ENCODE measurements at regions not wholly inside any gene's neighbourhood (a gene's known extent, or its start where the extent isn't known, plus 50 kb on each side); places are given as distances from the start of the nearest gene placed in this dataset.

- no peaks in the 10 kb centered on the region for H4K20me1 ChIP-seq (ENCODE audit: insufficient read depth, low read length, poor library complexity, severe bottlenecking)
- H3F3A ChIP-seq (ENCODE audit: low read depth) = no peaks in the 10 kb centered on the region
- TF ChIP-seq CTCF (conservative IDR thresholded peaks at IDR 0.05; ENCODE audit: low read length) (no peak), EZH2phosphoT487 (IDR thresholded peaks at IDR 0.05; ENCODE audit: borderline replicate concordance) (no peak)
Observed at GRCh38 chr5:2205596-2206226, 323.0 kb upstream of the IRX4 start.

GRCh38 chr5:2205185-2205585 is 322.5 kb upstream of the IRX4 start:
- Histone ChIP-seq H3K9ac (ENCODE audit: low read depth, low read length, poor library complexity, severe bottlenecking) (no peak overlapping the region), H3F3A (ENCODE audit: low read depth) (no peaks in the 10 kb centered on the region), H3K4me1 (ENCODE audit: insufficient read depth, low read length, poor library complexity, severe bottlenecking) (no peaks in the 10 kb centered on the region), H3K9me3 (ENCODE audit: insufficient read depth, low read depth, low read length) (0 out of 2 replicates have a peak, but pooled peaks cover 4% of the 10 kb centered on the region), H3K4me2 (ENCODE audit: low read depth, low read length, poor library complexity, severe bottlenecking) (no peak overlapping the region), H3K27me3 (ENCODE audit: insufficient read depth, low read length, poor library complexity, severe bottlenecking) (no peaks in the 10 kb centered on the region), H3K36me3 (ENCODE audit: insufficient read depth, low read length) (no peaks in the 10 kb centered on the region), H3K4me3 (ENCODE audit: low read length, poor library complexity, severe bottlenecking) (no peak overlapping the region), H2AFZ (ENCODE audit: low read length) (no peak overlapping the region), H3K79me2 (ENCODE audit: insufficient read depth, low read length) (no peaks in the 10 kb centered on the region), H3K9me2 (replicated peaks; ENCODE audit: low read depth, low read length) (no peaks in the 10 kb centered on the region), H4K20me1 (ENCODE audit: insufficient read depth, low read length, poor library complexity, severe bottlenecking) (no peaks in the 10 kb centered on the region)
- no peak for TF ChIP-seq EZH2phosphoT487 (IDR thresholded peaks at IDR 0.05; ENCODE audit: borderline replicate concordance)
- no peak for TF ChIP-seq CTCF (conservative IDR thresholded peaks at IDR 0.05; ENCODE audit: low read length)

More at GRCh38 chr5:2205596-2206226, 323.0 kb upstream of the IRX4 start:
- no peaks in the 10 kb centered on the region for H3K27me3 ChIP-seq (ENCODE audit: insufficient read depth, low read length, poor library complexity, severe bottlenecking)
- 0 out of 2 replicates have a peak, but pooled peaks cover 4% of the 10 kb centered on the region for H3K9me3 ChIP-seq (ENCODE audit: insufficient read depth, low read depth, low read length)
- H3K9me2 ChIP-seq (replicated peaks; ENCODE audit: low read depth, low read length) = no peaks in the 10 kb centered on the region
- no peak overlapping the region for H3K4me2 ChIP-seq (ENCODE audit: low read depth, low read length, poor library complexity, severe bottlenecking)
- no peaks in the 10 kb centered on the region for H3K79me2 ChIP-seq (ENCODE audit: insufficient read depth, low read length)
- H3K4me1 ChIP-seq (ENCODE audit: insufficient read depth, low read length, poor library complexity, severe bottlenecking) = no peaks in the 10 kb centered on the region
- H2AFZ ChIP-seq (ENCODE audit: low read length) = no peak overlapping the region
- H3K36me3 ChIP-seq (ENCODE audit: insufficient read depth, low read length) = no peaks in the 10 kb centered on the region
- H3K4me3 ChIP-seq (ENCODE audit: low read length, poor library complexity, severe bottlenecking) = no peak overlapping the region
- H3K9ac ChIP-seq (ENCODE audit: low read depth, low read length, poor library complexity, severe bottlenecking) = no peak overlapping the region

GRCh38 chr5:2204366-2205184 is 321.9 kb upstream of the IRX4 start:
- Histone ChIP-seq H3K9ac (ENCODE audit: low read depth, low read length, poor library complexity, severe bottlenecking) (no peak overlapping the region), H3K9me3 (ENCODE audit: insufficient read depth, low read depth, low read length) (0 out of 2 replicates have a peak, but pooled peaks cover 4% of the 10 kb centered on the region), H3K36me3 (ENCODE audit: insufficient read depth, low read length) (no peaks in the 10 kb centered on the region), H3K27me3 (ENCODE audit: insufficient read depth, low read length, poor library complexity, severe bottlenecking) (no peaks in the 10 kb centered on the region), H3K9me2 (replicated peaks; ENCODE audit: low read depth, low read length) (no peaks in the 10 kb centered on the region), H2AFZ (ENCODE audit: low read length) (no peak overlapping the region), H3K79me2 (ENCODE audit: insufficient read depth, low read length) (no peaks in the 10 kb centered on the region), H4K20me1 (ENCODE audit: insufficient read depth, low read length, poor library complexity, severe bottlenecking) (no peaks in the 10 kb centered on the region), H3K4me3 (ENCODE audit: low read length, poor library complexity, severe bottlenecking) (no peak overlapping the region), H3F3A (ENCODE audit: low read depth) (no peaks in the 10 kb centered on the region), H3K4me1 (ENCODE audit: insufficient read depth, low read length, poor library complexity, severe bottlenecking) (no peaks in the 10 kb centered on the region), H3K4me2 (ENCODE audit: low read depth, low read length, poor library complexity, severe bottlenecking) (no peak overlapping the region)
- TF ChIP-seq EZH2phosphoT487 (IDR thresholded peaks at IDR 0.05; ENCODE audit: borderline replicate concordance) (no peak), CTCF (conservative IDR thresholded peaks at IDR 0.05; ENCODE audit: low read length) (no peak)

Data from Loucy (cell line).